HEK293 (cell line): ENCODE measurements at regions not wholly inside any gene's neighbourhood (a gene's known extent, or its start where the extent isn't known, plus 50 kb on each side); places are given as distances from the start of the nearest gene placed in this dataset.

ENCODE experiments used
- CTCF ChIP-seq: fragments of 450-650 bp; formaldehyde crosslinking; IDR thresholded peaks from 2 replicates; pipeline ENCODE4 v1.5.1; 2016; ENCODE audit warnings: missing biosample characterization, missing genetic modification characterization
- ZBTB1 ChIP-seq: fragments of 450-650 bp; formaldehyde crosslinking; IDR thresholded peaks from 2 replicates; pipeline ENCODE4 v1.5.1; 2016; ENCODE audit warnings: missing biosample characterization, missing genetic modification characterization
- ZNF157 ChIP-seq: fragments of 450-650 bp; formaldehyde crosslinking; IDR thresholded peaks from 2 replicates; pipeline ENCODE4 v1.5.1; 2016; ENCODE audit warnings: missing biosample characterization, missing genetic modification characterization
- ZNF580 ChIP-seq: fragments of 450-650 bp; formaldehyde crosslinking; IDR thresholded peaks from 2 replicates; pipeline ENCODE4 v1.5.1; 2016; ENCODE audit warnings: missing biosample characterization, missing genetic modification characterization
- ZSCAN16 ChIP-seq: fragments of 450-650 bp; formaldehyde crosslinking; IDR thresholded peaks from 2 replicates; pipeline ENCODE4 v1.5.1; 2016; ENCODE audit warnings: missing biosample characterization, missing genetic modification characterization
- TF ChIP-seq, protein P1 (sequence below): fragments of 450-650 bp; formaldehyde crosslinking; IDR thresholded peaks from 2 replicates; pipeline ENCODE4 v1.5.1; 2016; ENCODE audit warnings: missing biosample characterization, missing genetic modification characterization, low read depth
- TF ChIP-seq, protein P2 (sequence below): fragments of 450-650 bp; formaldehyde crosslinking; IDR thresholded peaks from 2 replicates; pipeline ENCODE4 v1.5.1; 2016; ENCODE audit warnings: missing biosample characterization, missing genetic modification characterization

GRCh38 chr10:121309164-121309563 is 289.1 kb downstream of the FGFR2 start:
- TF ChIP-seq, protein P1, sequence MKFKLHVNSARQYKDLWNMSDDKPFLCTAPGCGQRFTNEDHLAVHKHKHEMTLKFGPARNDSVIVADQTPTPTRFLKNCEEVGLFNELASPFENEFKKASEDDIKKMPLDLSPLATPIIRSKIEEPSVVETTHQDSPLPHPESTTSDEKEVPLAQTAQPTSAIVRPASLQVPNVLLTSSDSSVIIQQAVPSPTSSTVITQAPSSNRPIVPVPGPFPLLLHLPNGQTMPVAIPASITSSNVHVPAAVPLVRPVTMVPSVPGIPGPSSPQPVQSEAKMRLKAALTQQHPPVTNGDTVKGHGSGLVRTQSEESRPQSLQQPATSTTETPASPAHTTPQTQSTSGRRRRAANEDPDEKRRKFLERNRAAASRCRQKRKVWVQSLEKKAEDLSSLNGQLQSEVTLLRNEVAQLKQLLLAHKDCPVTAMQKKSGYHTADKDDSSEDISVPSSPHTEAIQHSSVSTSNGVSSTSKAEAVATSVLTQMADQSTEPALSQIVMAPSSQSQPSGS (tag by site-specific recombination), result no peak
- TF ChIP-seq ZNF157, result no peak
- TF ChIP-seq, protein P2, sequence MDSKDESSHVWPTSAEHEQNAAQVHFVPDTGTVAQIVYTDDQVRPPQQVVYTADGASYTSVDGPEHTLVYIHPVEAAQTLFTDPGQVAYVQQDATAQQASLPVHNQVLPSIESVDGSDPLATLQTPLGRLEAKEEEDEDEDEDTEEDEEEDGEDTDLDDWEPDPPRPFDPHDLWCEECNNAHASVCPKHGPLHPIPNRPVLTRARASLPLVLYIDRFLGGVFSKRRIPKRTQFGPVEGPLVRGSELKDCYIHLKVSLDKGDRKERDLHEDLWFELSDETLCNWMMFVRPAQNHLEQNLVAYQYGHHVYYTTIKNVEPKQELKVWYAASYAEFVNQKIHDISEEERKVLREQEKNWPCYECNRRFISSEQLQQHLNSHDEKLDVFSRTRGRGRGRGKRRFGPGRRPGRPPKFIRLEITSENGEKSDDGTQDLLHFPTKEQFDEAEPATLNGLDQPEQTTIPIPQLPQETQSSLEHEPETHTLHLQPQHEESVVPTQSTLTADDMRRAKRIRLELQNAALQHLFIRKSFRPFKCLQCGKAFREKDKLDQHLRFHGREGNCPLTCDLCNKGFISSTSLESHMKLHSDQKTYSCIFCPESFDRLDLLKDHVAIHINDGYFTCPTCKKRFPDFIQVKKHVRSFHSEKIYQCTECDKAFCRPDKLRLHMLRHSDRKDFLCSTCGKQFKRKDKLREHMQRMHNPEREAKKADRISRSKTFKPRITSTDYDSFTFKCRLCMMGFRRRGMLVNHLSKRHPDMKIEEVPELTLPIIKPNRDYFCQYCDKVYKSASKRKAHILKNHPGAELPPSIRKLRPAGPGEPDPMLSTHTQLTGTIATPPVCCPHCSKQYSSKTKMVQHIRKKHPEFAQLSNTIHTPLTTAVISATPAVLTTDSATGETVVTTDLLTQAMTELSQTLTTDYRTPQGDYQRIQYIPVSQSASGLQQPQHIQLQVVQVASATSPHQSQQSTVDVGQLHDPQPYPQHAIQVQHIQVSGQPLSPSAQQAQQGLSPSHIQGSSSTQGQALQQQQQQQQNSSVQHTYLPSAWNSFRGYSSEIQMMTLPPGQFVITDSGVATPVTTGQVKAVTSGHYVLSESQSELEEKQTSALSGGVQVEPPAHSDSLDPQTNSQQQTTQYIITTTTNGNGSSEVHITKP (tag by site-specific recombination), result peak; percentile 25; the same call in 1 of the 2 replicates
- no peak for TF ChIP-seq ZBTB1
- TF ChIP-seq CTCF (tag by site-specific recombination), result no peak
- no peak for TF ChIP-seq ZNF580
- no peak for TF ChIP-seq ZSCAN16
